CD14-positive monocyte (primary cell): ENCODE measurements at regions not wholly inside any gene's neighbourhood (a gene's known extent, or its start where the extent isn't known, plus 50 kb on each side); places are given as distances from the start of the nearest gene placed in this dataset.

Source experiments
- DNase-seq, 3 donors: peaks; one replicate each; pipeline ENCODE4 v3.0.0-alpha.2; 2011 to 2022
- H2AFZ ChIP-seq: 2 replicates; pipeline ENCODE4 v1.6.0; 2012; ENCODE audit warnings: mild to moderate bottlenecking, low read depth, low read length, inconsistent platforms; ENCODE audit not compliant: insufficient read depth, poor library complexity, severe bottlenecking
- H3K27ac ChIP-seq, 2 donors: 1 replicate in 1 of 2; 2 replicates in 1 of 2; pipeline ENCODE4 v1.5.1; 2012 to 2013; ENCODE audit warnings: low read length in 2 of 2, control low read depth in 1 of 2, inconsistent platforms in 1 of 2, low read depth in 1 of 2, mild to moderate bottlenecking in 1 of 2
- H3K27me3 ChIP-seq, 2 donors: one replicate each; pipeline versions ENCODE4 v1.6.0 to v1.6.1; 2011 to 2013; ENCODE audit warnings: low read length in 2 of 2; ENCODE audit not compliant: control insufficient read depth in 2 of 2, insufficient read depth in 2 of 2
- H3K36me3 ChIP-seq, 2 donors: replicated peaks in 1 of 2; 1 replicate in 1 of 2; 2 replicates in 1 of 2; pipeline versions ENCODE4 v1.5.1 to v1.6.1; 2012 to 2013; ENCODE audit warnings: low read length in 2 of 2, control low read depth in 1 of 2, inconsistent platforms in 1 of 2, mild to moderate bottlenecking in 1 of 2; ENCODE audit not compliant: insufficient read depth in 2 of 2, control insufficient read depth in 1 of 2
- H3K4me1 ChIP-seq, 2 donors: 1 replicate in 1 of 2; 2 replicates in 1 of 2; pipeline versions ENCODE4 v1.5.1 to v1.6.1; 2012 to 2013; ENCODE audit warnings: low read length in 2 of 2, control low read depth in 1 of 2, inconsistent platforms in 1 of 2, mild to moderate bottlenecking in 1 of 2, moderate library complexity in 1 of 2; ENCODE audit not compliant: insufficient read depth in 2 of 2, control insufficient read depth in 1 of 2
- H3K4me2 ChIP-seq: replicated peaks from 2 replicates; pipeline ENCODE3; 2012; ENCODE audit warnings: low read length, moderate library complexity, mild to moderate bottlenecking; ENCODE audit not compliant: poor library complexity, severe bottlenecking; ENCODE audit errors: extremely low read depth
- H3K4me3 ChIP-seq, 3 experiments: fragments of 200-600 bp in 1 of 3; sonication (generic) in 1 of 3; replicated peaks in 1 of 3; 1 replicate in 2 of 3; 2 replicates in 1 of 3; pipeline ENCODE4 v1.5.1; 2011 to 2013; ENCODE audit warnings: low read length in 3 of 3, mild to moderate bottlenecking in 3 of 3, control low read depth in 2 of 3, low read depth in 2 of 3, inconsistent platforms in 1 of 3, moderate library complexity in 1 of 3
- H3K79me2 ChIP-seq: 2 replicates; pipeline ENCODE4 v1.6.0; 2012; ENCODE audit warnings: mild to moderate bottlenecking, control low read depth, inconsistent platforms, low read length, moderate library complexity; ENCODE audit not compliant: insufficient read depth
- H3K9ac ChIP-seq: 2 replicates; pipeline ENCODE4 v1.6.0; 2017; ENCODE audit warnings: low read length, mild to moderate bottlenecking; ENCODE audit not compliant: insufficient read depth, poor library complexity, severe bottlenecking
- H3K9me3 ChIP-seq, 2 donors: replicated peaks in 1 of 2; 1 replicate in 1 of 2; 2 replicates in 1 of 2; pipeline versions ENCODE4 v1.5.1 to v1.6.1; 2012 to 2013; ENCODE audit warnings: low read length in 2 of 2, control low read depth in 1 of 2; ENCODE audit not compliant: control insufficient read depth in 1 of 2, insufficient read depth in 1 of 2
- H4K20me1 ChIP-seq: 2 replicates; pipeline ENCODE4 v1.6.0; 2012; ENCODE audit warnings: mild to moderate bottlenecking, low read length, control low read depth, moderate library complexity; ENCODE audit not compliant: insufficient read depth
- H3K27ac Mint-ChIP-seq, 7 donors: one replicate each; pipeline ENCODE4 v1.8.0; 2020; ENCODE audit warnings: mild to moderate bottlenecking in 7 of 7, mixed read lengths in 7 of 7, moderate library complexity in 6 of 7, inconsistent platforms in 2 of 7
- H3K27me3 Mint-ChIP-seq, 3 donors: one replicate each; pipeline ENCODE4 v1.8.0; 2021 to 2022; ENCODE audit warnings: low read depth in 3 of 3, mild to moderate bottlenecking in 3 of 3, mixed read lengths in 3 of 3, moderate library complexity in 3 of 3, inconsistent platforms in 1 of 3
- H3K36me3 Mint-ChIP-seq, 2 donors: one replicate each; pipeline ENCODE4 v1.8.0; 2020; ENCODE audit warnings: mixed read lengths in 2 of 2, inconsistent platforms in 1 of 2, mild to moderate bottlenecking in 1 of 2
- H3K4me1 Mint-ChIP-seq: one replicate; pipeline ENCODE4 v1.8.0; 2020; ENCODE audit warnings: mild to moderate bottlenecking, mixed read lengths
- H3K4me3 Mint-ChIP-seq, 2 donors: one replicate each; pipeline ENCODE4 v1.8.0; 2020; ENCODE audit warnings: mild to moderate bottlenecking in 2 of 2, mixed read lengths in 2 of 2, moderate library complexity in 1 of 2
- H3K9me3 Mint-ChIP-seq, 7 donors: one replicate each; pipeline ENCODE4 v1.8.0; 2020 to 2022; ENCODE audit warnings: mixed read lengths in 7 of 7, mild to moderate bottlenecking in 6 of 7, moderate library complexity in 6 of 7, inconsistent platforms in 2 of 7
- WGBS: methylation state at CpG from one replicate; pipeline ENCODE4 v1.1.5; 2013; ENCODE audit warnings: missing lambda C conversion rate; ENCODE audit not compliant: insufficient coverage; 5-methylcytosine and 5-hydroxymethylcytosine counted together
- intact Hi-C, 2 donors: fragments of 100-400 bp; cut with micrococcal nuclease; formaldehyde crosslinking; loops; one replicate each; pipeline versions ENCODE4 v1.15.0 to v1.15.1; 2023
- TF ChIP-seq, protein P1 (sequence below): fragments of 200-600 bp; IDR thresholded peaks from one replicate; pipeline ENCODE4 v1.8.0; 2022; ENCODE audit warnings: antibody characterized with exemption, mild to moderate bottlenecking

DNA sequence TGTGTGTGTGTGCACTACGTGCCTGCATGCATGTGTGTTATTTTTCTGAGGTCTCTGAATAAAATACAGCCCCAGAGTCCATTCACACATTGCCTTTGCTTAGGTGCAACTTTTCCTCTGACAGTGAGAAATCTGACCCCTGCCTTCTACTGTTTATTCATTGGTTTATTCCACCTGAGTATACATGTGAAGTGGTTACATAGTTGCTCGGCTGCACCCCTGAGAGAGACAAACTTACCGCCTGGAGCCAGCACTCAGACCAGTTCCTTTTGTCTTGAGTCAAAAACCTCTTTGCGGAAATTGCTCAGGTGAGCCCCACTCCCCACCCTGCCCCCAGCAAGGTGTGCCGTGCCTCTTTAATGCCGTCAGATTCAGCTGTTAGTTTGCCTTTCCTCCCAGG lies 363.6 kb downstream of the BRD1 start:
- 97% methylated on average over 4 of the region's 6 CpGs for WGBS
- Histone ChIP-seq H3K4me2 (no peak overlapping the region), H3K27ac (no peak overlapping the region), H4K20me1 (no peaks in the 10 kb centered on the region), H3K9me3 (peaks cover 0 to 11% of the 10 kb centered on the region in 2 donors), H3K27me3 (no peaks in the 10 kb centered on the region), H3K36me3 (no peaks in the 10 kb centered on the region), H2AFZ (no peak overlapping the region), H3K9ac (no peak overlapping the region), H3K79me2 (no peaks in the 10 kb centered on the region), H3K4me1 (peaks cover 0 to 11% of the 10 kb centered on the region in 2 donors), H3K4me3 (no peak overlapping the region)
- peaks cover 0 to 32% (median 14%) of the 10 kb centered on the region in 7 donors for H3K9me3 Mint-ChIP-seq
- peak overlapping the region in 1 of 7 donors; percentile 48 for H3K27ac Mint-ChIP-seq
- H3K36me3 Mint-ChIP-seq: peaks cover 0 to 4% of the 10 kb centered on the region in 2 donors
- TF ChIP-seq, protein P1, sequence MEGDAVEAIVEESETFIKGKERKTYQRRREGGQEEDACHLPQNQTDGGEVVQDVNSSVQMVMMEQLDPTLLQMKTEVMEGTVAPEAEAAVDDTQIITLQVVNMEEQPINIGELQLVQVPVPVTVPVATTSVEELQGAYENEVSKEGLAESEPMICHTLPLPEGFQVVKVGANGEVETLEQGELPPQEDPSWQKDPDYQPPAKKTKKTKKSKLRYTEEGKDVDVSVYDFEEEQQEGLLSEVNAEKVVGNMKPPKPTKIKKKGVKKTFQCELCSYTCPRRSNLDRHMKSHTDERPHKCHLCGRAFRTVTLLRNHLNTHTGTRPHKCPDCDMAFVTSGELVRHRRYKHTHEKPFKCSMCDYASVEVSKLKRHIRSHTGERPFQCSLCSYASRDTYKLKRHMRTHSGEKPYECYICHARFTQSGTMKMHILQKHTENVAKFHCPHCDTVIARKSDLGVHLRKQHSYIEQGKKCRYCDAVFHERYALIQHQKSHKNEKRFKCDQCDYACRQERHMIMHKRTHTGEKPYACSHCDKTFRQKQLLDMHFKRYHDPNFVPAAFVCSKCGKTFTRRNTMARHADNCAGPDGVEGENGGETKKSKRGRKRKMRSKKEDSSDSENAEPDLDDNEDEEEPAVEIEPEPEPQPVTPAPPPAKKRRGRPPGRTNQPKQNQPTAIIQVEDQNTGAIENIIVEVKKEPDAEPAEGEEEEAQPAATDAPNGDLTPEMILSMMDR: no peak
- peaks cover 38% of the 10 kb centered on the region for H3K4me1 Mint-ChIP-seq
- no peak for DNase-seq
- no peak overlapping the region for H3K4me3 Mint-ChIP-seq
- intact Hi-C loops: no loop called here
- H3K27me3 Mint-ChIP-seq: peaks cover 0 to 4% (median 3%) of the 10 kb centered on the region in 3 donors

- H3K9me3 ChIP-seq: peaks cover 0 to 11% of the 10 kb centered on the region in 2 donors
- Mint-ChIP-seq H3K9me3 (peaks cover 0 to 32% (median 14%) of the 10 kb centered on the region in 7 donors), H3K4me3 (no peak overlapping the region), H3K27ac (peak overlapping the region in 2 of 7 donors; percentile 14 to 76), H3K4me1 (peaks cover 28% of the 10 kb centered on the region), H3K27me3 (peaks cover 0 to 3% (median 2%) of the 10 kb centered on the region in 3 donors), H3K36me3 (peaks cover 0 to 2% of the 10 kb centered on the region in 2 donors)
- peak; percentile 45 to 66 (median 58) for DNase-seq
- peak overlapping the region; percentile 41 for H2AFZ ChIP-seq
- peak overlapping the region in 1 of 2 donors; percentile 17 for H3K27ac ChIP-seq
- H3K9ac ChIP-seq: no peak overlapping the region
- TF ChIP-seq, protein P1: no peak
- no peaks in the 10 kb centered on the region for H3K79me2 ChIP-seq
- H3K4me3 ChIP-seq: no peak overlapping the region
- intact Hi-C loops: no loop called here
- no peaks in the 10 kb centered on the region for H3K27me3 ChIP-seq
- 93% methylated on average over 7 of the region's 20 CpGs for WGBS
- no peaks in the 10 kb centered on the region for H4K20me1 ChIP-seq
- peak overlapping the region; percentile 10 for H3K4me2 ChIP-seq
- H3K36me3 ChIP-seq: no peaks in the 10 kb centered on the region
- H3K4me1 ChIP-seq: peaks cover 0 to 11% of the 10 kb centered on the region in 2 donors
These were observed 364.9 kb downstream of the BRD1 start for GRCh38 chr22:49462795-49463194.
